K562 (cell line): ENCODE measurements at regions not wholly inside any gene's neighbourhood (a gene's known extent, or its start where the extent isn't known, plus 50 kb on each side); places are given as distances from the start of the nearest gene placed in this dataset.
"Not testable (repeated sequence)": the region's sequence is repeated elsewhere in the genome, so short reads cannot be mapped to it uniquely, and the experiment has no call there.

Source experiments
- ATF7 ChIP-seq: fragments of 450-650 bp; IDR thresholded peaks from 2 replicates; pipeline ENCODE4 v1.7.1; 2014; ENCODE audit warnings: mild to moderate bottlenecking, moderate library complexity
- ELF1 ChIP-seq: fragments of 200-800 bp; sonication (Bioruptor generic); IDR thresholded peaks from 2 replicates; pipeline ENCODE4 v1.6.1; 2016; ENCODE audit warnings: missing genetic modification characterization, missing compliant biosample characterization
- EP400 ChIP-seq: fragments of 450-650 bp; IDR thresholded peaks from 2 replicates; pipeline ENCODE4 v1.6.1; 2017; ENCODE audit warnings: antibody characterized with exemption, mild to moderate bottlenecking, moderate library complexity
- GABPB1 ChIP-seq: sonication (generic); formaldehyde crosslinking; IDR thresholded peaks from 2 replicates; pipeline ENCODE4 v1.8.0; 2022; ENCODE audit warnings: mild to moderate bottlenecking, missing genetic modification reagents
- HNRNPLL ChIP-seq: fragments of 200-400 bp; formaldehyde crosslinking; IDR thresholded peaks from 2 replicates; pipeline ENCODE4 v1.6.1; 2017; ENCODE audit warnings: low read length, low read depth, mild to moderate bottlenecking; ENCODE audit not compliant: poor library complexity, severe bottlenecking
- NRF1 ChIP-seq, 2 experiments: fragments of 450-650 bp; IDR thresholded peaks in 1 of 2; conservative IDR thresholded peaks in 1 of 2; 2 replicates each; pipeline ENCODE4 v1.6.1; 2014; ENCODE audit warnings: mild to moderate bottlenecking in 2 of 2
- PHF20 ChIP-seq: fragments of 450-650 bp; IDR thresholded peaks from 2 replicates; pipeline ENCODE4 v1.6.1; 2018; ENCODE audit not compliant: partially characterized antibody
- PHF8 ChIP-seq: fragments of 200-600 bp; sonication (generic); IDR thresholded peaks from 2 replicates; pipeline ENCODE4 v1.6.1; 2012; ENCODE audit warnings: mixed run types, mild to moderate bottlenecking, inconsistent platforms, low read length, moderate library complexity, borderline replicate concordance
- POLR2A ChIP-seq: fragments of 450-650 bp; conservative IDR thresholded peaks from 2 replicates; pipeline ENCODE4 v1.6.1; 2016
- POLR2H ChIP-seq: IDR thresholded peaks from 2 replicates; pipeline ENCODE4 v1.6.1; 2016; ENCODE audit warnings: missing genetic modification characterization, low read depth, mild to moderate bottlenecking, control low read depth, missing compliant biosample characterization, moderate library complexity
- TF ChIP-seq, protein P1 (sequence below), 2 experiments: fragments of 450-650 bp in 1 of 2; sonication (generic) in 1 of 2; formaldehyde crosslinking in 1 of 2; IDR thresholded peaks; 2 replicates each; pipeline versions ENCODE4 v1.7.1 to v1.9.0; 2016 to 2022; ENCODE audit warnings: inconsistent platforms in 1 of 2, mild to moderate bottlenecking in 1 of 2, missing genetic modification reagents in 1 of 2
- TF ChIP-seq, protein P2 (sequence below): fragments of 450-650 bp; IDR thresholded peaks from 2 replicates; pipeline ENCODE4 v1.6.1; 2017; ENCODE audit warnings: antibody characterized with exemption
- TF ChIP-seq, protein P3 (sequence below): fragments of 450-650 bp; conservative IDR thresholded peaks from 2 replicates; pipeline ENCODE4 v1.6.1; 2016; ENCODE audit warnings: missing genetic modification characterization, low read depth, mild to moderate bottlenecking, control low read depth, missing compliant biosample characterization

DNA sequence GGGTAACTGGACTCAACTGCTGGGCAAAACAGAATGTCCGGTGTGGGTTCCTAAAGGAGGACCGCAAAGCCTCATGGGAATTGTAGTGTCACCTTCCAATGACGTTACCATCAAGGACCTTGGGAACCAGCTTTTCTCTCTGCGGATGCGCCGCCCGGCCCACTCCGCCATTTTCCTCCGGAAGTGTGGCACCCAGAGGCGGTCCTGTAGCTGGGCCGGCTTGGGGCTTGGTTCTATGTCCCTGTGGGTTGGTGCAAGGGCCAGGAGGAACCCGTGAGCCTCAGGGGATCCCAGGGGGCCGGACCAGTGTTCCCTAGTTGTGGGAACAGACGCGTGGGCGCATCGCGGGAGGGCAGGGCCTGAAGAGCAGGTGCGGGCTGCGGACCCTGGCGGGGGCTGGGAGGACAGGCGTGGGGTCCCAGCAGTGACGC, 175.1 kb downstream of the CWH43 start (continued):
- TF ChIP-seq, protein P1, sequence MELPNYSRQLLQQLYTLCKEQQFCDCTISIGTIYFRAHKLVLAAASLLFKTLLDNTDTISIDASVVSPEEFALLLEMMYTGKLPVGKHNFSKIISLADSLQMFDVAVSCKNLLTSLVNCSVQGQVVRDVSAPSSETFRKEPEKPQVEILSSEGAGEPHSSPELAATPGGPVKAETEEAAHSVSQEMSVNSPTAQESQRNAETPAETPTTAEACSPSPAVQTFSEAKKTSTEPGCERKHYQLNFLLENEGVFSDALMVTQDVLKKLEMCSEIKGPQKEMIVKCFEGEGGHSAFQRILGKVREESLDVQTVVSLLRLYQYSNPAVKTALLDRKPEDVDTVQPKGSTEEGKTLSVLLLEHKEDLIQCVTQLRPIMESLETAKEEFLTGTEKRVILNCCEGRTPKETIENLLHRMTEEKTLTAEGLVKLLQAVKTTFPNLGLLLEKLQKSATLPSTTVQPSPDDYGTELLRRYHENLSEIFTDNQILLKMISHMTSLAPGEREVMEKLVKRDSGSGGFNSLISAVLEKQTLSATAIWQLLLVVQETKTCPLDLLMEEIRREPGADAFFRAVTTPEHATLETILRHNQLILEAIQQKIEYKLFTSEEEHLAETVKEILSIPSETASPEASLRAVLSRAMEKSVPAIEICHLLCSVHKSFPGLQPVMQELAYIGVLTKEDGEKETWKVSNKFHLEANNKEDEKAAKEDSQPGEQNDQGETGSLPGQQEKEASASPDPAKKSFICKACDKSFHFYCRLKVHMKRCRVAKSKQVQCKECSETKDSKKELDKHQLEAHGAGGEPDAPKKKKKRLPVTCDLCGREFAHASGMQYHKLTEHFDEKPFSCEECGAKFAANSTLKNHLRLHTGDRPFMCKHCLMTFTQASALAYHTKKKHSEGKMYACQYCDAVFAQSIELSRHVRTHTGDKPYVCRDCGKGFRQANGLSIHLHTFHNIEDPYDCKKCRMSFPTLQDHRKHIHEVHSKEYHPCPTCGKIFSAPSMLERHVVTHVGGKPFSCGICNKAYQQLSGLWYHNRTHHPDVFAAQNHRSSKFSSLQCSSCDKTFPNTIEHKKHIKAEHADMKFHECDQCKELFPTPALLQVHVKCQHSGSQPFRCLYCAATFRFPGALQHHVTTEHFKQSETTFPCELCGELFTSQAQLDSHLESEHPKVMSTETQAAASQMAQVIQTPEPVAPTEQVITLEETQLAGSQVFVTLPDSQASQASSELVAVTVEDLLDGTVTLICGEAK (IDR thresholded peaks at IDR 0.05) = peak; percentile 70
- TF ChIP-seq, protein P1 (CRISPR knock-in tag; IDR thresholded peaks at IDR 0.05) = not testable (repeated sequence)
- TF ChIP-seq PHF20 (peak; percentile 72), ELF1 (peak; percentile 76; the same call in 1 of the 2 replicates), POLR2A (peak; percentile 80), EP400 (peak; percentile 62), NRF1 (conservative IDR thresholded peaks at IDR 0.05 in 1 of 2, IDR thresholded peaks at IDR 0.05 in 1 of 2) (peak; percentile 86 to 88), PHF8 (peak; percentile 64), GABPB1 (CRISPR knock-in tag) (peak; percentile 66; the same call in 1 of the 2 replicates), HNRNPLL (peak; percentile 42), ATF7 (peak; percentile 81), POLR2H (tag) (peak; percentile 42; the same call in 1 of the 2 replicates)
- TF ChIP-seq, protein P2, sequence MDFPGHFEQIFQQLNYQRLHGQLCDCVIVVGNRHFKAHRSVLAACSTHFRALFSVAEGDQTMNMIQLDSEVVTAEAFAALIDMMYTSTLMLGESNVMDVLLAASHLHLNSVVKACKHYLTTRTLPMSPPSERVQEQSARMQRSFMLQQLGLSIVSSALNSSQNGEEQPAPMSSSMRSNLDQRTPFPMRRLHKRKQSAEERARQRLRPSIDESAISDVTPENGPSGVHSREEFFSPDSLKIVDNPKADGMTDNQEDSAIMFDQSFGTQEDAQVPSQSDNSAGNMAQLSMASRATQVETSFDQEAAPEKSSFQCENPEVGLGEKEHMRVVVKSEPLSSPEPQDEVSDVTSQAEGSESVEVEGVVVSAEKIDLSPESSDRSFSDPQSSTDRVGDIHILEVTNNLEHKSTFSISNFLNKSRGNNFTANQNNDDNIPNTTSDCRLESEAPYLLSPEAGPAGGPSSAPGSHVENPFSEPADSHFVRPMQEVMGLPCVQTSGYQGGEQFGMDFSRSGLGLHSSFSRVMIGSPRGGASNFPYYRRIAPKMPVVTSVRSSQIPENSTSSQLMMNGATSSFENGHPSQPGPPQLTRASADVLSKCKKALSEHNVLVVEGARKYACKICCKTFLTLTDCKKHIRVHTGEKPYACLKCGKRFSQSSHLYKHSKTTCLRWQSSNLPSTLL = peak; percentile 85
- TF ChIP-seq, protein P3, sequence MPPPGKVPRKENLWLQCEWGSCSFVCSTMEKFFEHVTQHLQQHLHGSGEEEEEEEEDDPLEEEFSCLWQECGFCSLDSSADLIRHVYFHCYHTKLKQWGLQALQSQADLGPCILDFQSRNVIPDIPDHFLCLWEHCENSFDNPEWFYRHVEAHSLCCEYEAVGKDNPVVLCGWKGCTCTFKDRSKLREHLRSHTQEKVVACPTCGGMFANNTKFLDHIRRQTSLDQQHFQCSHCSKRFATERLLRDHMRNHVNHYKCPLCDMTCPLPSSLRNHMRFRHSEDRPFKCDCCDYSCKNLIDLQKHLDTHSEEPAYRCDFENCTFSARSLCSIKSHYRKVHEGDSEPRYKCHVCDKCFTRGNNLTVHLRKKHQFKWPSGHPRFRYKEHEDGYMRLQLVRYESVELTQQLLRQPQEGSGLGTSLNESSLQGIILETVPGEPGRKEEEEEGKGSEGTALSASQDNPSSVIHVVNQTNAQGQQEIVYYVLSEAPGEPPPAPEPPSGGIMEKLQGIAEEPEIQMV = peak; percentile 71
